NCI-H69 (cell line): ENCODE measurements at regions not wholly inside any gene's neighbourhood (a gene's known extent, or its start where the extent isn't known, plus 50 kb on each side); places are given as distances from the start of the nearest gene placed in this dataset.
"Not testable (repeated sequence)": the region's sequence is repeated elsewhere in the genome, so short reads cannot be mapped to it uniquely, and the experiment has no call there.

Experiments used
- DNase-seq: peaks from one replicate; lab custom pipeline; 2025; lab: John Stamatoyannopoulos, UW

- not testable (repeated sequence) for DNase-seq
Measured at GRCh38 chr5:34329201-34329600, 286.2 kb upstream of the C1QTNF3 start.

- not testable (repeated sequence) for DNase-seq
Measured at GRCh38 chr5:34329611-34330108, 286.6 kb upstream of the C1QTNF3 start.

GRCh38 chr5:34331928-34332454 lies 289.0 kb upstream of the C1QTNF3 start:
- DNase-seq, result not testable (repeated sequence)

GRCh38 chr5:34339408-34340001 lies 296.5 kb upstream of the C1QTNF3 start:
- DNase-seq, result peak; percentile 50

- not testable (repeated sequence) for DNase-seq
Measured at GRCh38 chr5:34354440-34354839, 301.7 kb upstream of the RAI14 start.

GRCh38 chr5:34371417-34371816 lies 284.7 kb upstream of the RAI14 start:
- not testable (repeated sequence) for DNase-seq

GRCh38 chr5:34371817-34372216 lies 284.3 kb upstream of the RAI14 start:
- not testable (repeated sequence) for DNase-seq

GRCh38 chr5:34372739-34373138 lies 283.4 kb upstream of the RAI14 start:
- DNase-seq, result peak; percentile 5

- DNase-seq, result not testable (repeated sequence)
Measured at GRCh38 chr5:34377651-34378050, 278.5 kb upstream of the RAI14 start.

- not testable (repeated sequence) for DNase-seq
Measured at GRCh38 chr5:34378498-34378897, 277.6 kb upstream of the RAI14 start.

- not testable (repeated sequence) for DNase-seq
Measured at GRCh38 chr5:34388754-34389153, 267.4 kb upstream of the RAI14 start.

GRCh38 chr5:34409373-34409772 lies 246.8 kb upstream of the RAI14 start:
- DNase-seq, result peak; percentile 43

GRCh38 chr5:34410411-34411139 lies 245.6 kb upstream of the RAI14 start:
- DNase-seq, result peak; percentile 58

- DNase-seq, result peak; percentile 98
Measured at GRCh38 chr5:34411470-34412346, 244.4 kb upstream of the RAI14 start.

GRCh38 chr5:34412736-34413135 lies 243.4 kb upstream of the RAI14 start:
- DNase-seq, result no peak

- no peak for DNase-seq
Measured at GRCh38 chr5:34415559-34416198, 240.4 kb upstream of the RAI14 start.

- DNase-seq, result no peak
Measured at GRCh38 chr5:34416501-34417008, 239.6 kb upstream of the RAI14 start.

- not testable (repeated sequence) for DNase-seq
Measured at GRCh38 chr5:34420191-34420590, 235.9 kb upstream of the RAI14 start.

GRCh38 chr5:34436761-34437501 lies 219.2 kb upstream of the RAI14 start:
- peak; percentile 81 for DNase-seq

GRCh38 chr5:34439601-34440000 lies 216.5 kb upstream of the RAI14 start:
- no peak for DNase-seq

GRCh38 chr5:34441767-34442166 lies 214.4 kb upstream of the RAI14 start:
- DNase-seq, result not testable (repeated sequence)
